H9 (cell line): ENCODE measurements at regions not wholly inside any gene's neighbourhood (a gene's known extent, or its start where the extent isn't known, plus 50 kb on each side); places are given as distances from the start of the nearest gene placed in this dataset.

Source experiments
- DNase-seq: peaks from one replicate; pipeline ENCODE4 v3.0.0-alpha.2; 2017
- H2AFZ ChIP-seq: one replicate; pipeline ENCODE4 v1.6.1; 2013; ENCODE audit warnings: mild to moderate bottlenecking, low read length, control low read depth, moderate library complexity
- H2AK5ac ChIP-seq: 2 replicates; pipeline ENCODE4 v1.6.1; 2013; ENCODE audit warnings: low read length, control low read depth, mixed read lengths; ENCODE audit not compliant: insufficient read length
- H2BK120ac ChIP-seq: one replicate; pipeline ENCODE4 v1.6.1; 2013; ENCODE audit warnings: low read depth, mild to moderate bottlenecking, low read length, control low read depth, inconsistent platforms; ENCODE audit not compliant: poor library complexity, severe bottlenecking
- H2BK12ac ChIP-seq: 2 replicates; pipeline ENCODE4 v1.6.1; 2013; ENCODE audit warnings: low read length, control low read depth, mixed read lengths, low read depth; ENCODE audit not compliant: insufficient read length
- H2BK15ac ChIP-seq: 2 replicates; pipeline ENCODE4 v1.6.1; 2013; ENCODE audit warnings: low read depth, low read length, control low read depth
- H2BK20ac ChIP-seq: one replicate; pipeline ENCODE4 v1.6.1; 2013; ENCODE audit warnings: low read depth, mild to moderate bottlenecking, low read length, control low read depth, inconsistent platforms; ENCODE audit not compliant: poor library complexity, severe bottlenecking
- H2BK5ac ChIP-seq: 2 replicates; pipeline ENCODE4 v1.6.1; 2013; ENCODE audit warnings: low read length, control low read depth, mixed read lengths; ENCODE audit not compliant: insufficient read length
- H3K14ac ChIP-seq: 2 replicates; pipeline ENCODE4 v1.6.1; 2013; ENCODE audit warnings: low read length, control low read depth; ENCODE audit not compliant: insufficient read depth
- H3K18ac ChIP-seq: 2 replicates; pipeline ENCODE4 v1.6.1; 2013; ENCODE audit warnings: low read depth, mild to moderate bottlenecking, mixed read lengths, low read length, control low read depth; ENCODE audit not compliant: insufficient read length
- H3K23ac ChIP-seq: 2 replicates; pipeline ENCODE4 v1.6.1; 2013; ENCODE audit warnings: low read length, control low read depth, mixed read lengths, low read depth; ENCODE audit not compliant: insufficient read length
- H3K23me2 ChIP-seq: 2 replicates; pipeline ENCODE4 v1.6.1; 2013; ENCODE audit warnings: low read depth, mild to moderate bottlenecking, mixed read lengths, low read length, control low read depth; ENCODE audit not compliant: insufficient read length, poor library complexity, severe bottlenecking
- H3K27ac ChIP-seq: 2 replicates; pipeline ENCODE4 v1.5.1; 2013; ENCODE audit warnings: low read length, control low read depth, mixed read lengths, low read depth; ENCODE audit not compliant: insufficient read length
- H3K27me3 ChIP-seq: 2 replicates; pipeline ENCODE4 v1.6.1; 2013; ENCODE audit warnings: low read length, control low read depth, inconsistent platforms; ENCODE audit not compliant: insufficient read depth
- H3K4ac ChIP-seq: 2 replicates; pipeline ENCODE4 v1.6.1; 2013; ENCODE audit warnings: low read depth, mild to moderate bottlenecking, control low read depth, inconsistent platforms, low read length, moderate library complexity
- H3K4me1 ChIP-seq: 2 replicates; pipeline ENCODE4 v1.6.1; 2013; ENCODE audit warnings: low read length, control low read depth, inconsistent platforms; ENCODE audit not compliant: insufficient read depth
- H3K4me2 ChIP-seq: 2 replicates; pipeline ENCODE4 v1.6.1; 2013; ENCODE audit warnings: low read length, control low read depth, mixed read lengths; ENCODE audit not compliant: insufficient read length, insufficient read depth
- H3K56ac ChIP-seq: 2 replicates; pipeline ENCODE4 v1.6.1; 2013; ENCODE audit warnings: low read depth, mild to moderate bottlenecking, mixed read lengths, low read length, control low read depth; ENCODE audit not compliant: insufficient read length
- H3K79me1 ChIP-seq: 2 replicates; pipeline ENCODE4 v1.6.1; 2013; ENCODE audit warnings: low read depth, mild to moderate bottlenecking, moderate library complexity, low read length, control low read depth, inconsistent platforms; ENCODE audit not compliant: insufficient read depth, poor library complexity, severe bottlenecking
- H3K79me2 ChIP-seq: 2 replicates; pipeline ENCODE4 v1.6.1; 2013; ENCODE audit warnings: low read length, control low read depth, inconsistent platforms; ENCODE audit not compliant: insufficient read depth
- H3K9ac ChIP-seq: 2 replicates; pipeline ENCODE4 v1.6.1; 2013; ENCODE audit warnings: low read length, control low read depth, mixed read lengths; ENCODE audit not compliant: insufficient read length; ENCODE audit errors: extremely low read depth
- H3K9me3 ChIP-seq: one replicate; pipeline ENCODE4 v1.6.1; 2013; ENCODE audit warnings: low read depth, low read length, inconsistent platforms; ENCODE audit not compliant: control insufficient read depth
- H3T11ph ChIP-seq: one replicate; pipeline ENCODE4 v1.6.1; 2013; ENCODE audit warnings: mild to moderate bottlenecking, low read length, control low read depth, inconsistent platforms
- H4K20me1 ChIP-seq: one replicate; pipeline ENCODE4 v1.6.1; 2013; ENCODE audit not compliant: control insufficient read depth, insufficient read length, insufficient read depth
- H4K5ac ChIP-seq: 2 replicates; pipeline ENCODE4 v1.6.1; 2013; ENCODE audit warnings: low read depth, mild to moderate bottlenecking, mixed read lengths, low read length, control low read depth; ENCODE audit not compliant: insufficient read length
- H4K8ac ChIP-seq: replicated peaks from 2 replicates; pipeline ENCODE4 v1.6.1; 2013; ENCODE audit warnings: low read length, control low read depth, mixed read lengths, low read depth; ENCODE audit not compliant: insufficient read length
- H4K91ac ChIP-seq: 2 replicates; pipeline ENCODE4 v1.6.1; 2013; ENCODE audit warnings: low read depth, mild to moderate bottlenecking, moderate library complexity, mixed read lengths, low read length, control low read depth; ENCODE audit not compliant: insufficient read length
- H3K27ac Mint-ChIP-seq, 3 experiments: 2 replicates in 2 of 3; 3 replicates in 1 of 3; pipeline ENCODE4 v1.8.0; 2020 to 2021; ENCODE audit warnings: mixed read lengths in 3 of 3, mild to moderate bottlenecking in 1 of 3, moderate library complexity in 1 of 3
- H3K27me3 Mint-ChIP-seq: 2 replicates; pipeline ENCODE4 v1.8.0; 2021; ENCODE audit warnings: low read depth, mild to moderate bottlenecking, moderate library complexity, mixed read lengths
- H3K36me3 Mint-ChIP-seq, 3 experiments: 2 replicates in 2 of 3; 3 replicates in 1 of 3; pipeline ENCODE4 v1.8.0; 2020 to 2021; ENCODE audit warnings: low read depth in 3 of 3, mixed read lengths in 3 of 3; ENCODE audit not compliant: insufficient read depth in 1 of 3
- H3K4me1 Mint-ChIP-seq, 2 experiments: 2 replicates each; pipeline ENCODE4 v1.8.0; 2020; ENCODE audit warnings: mixed read lengths in 2 of 2
- H3K4me3 Mint-ChIP-seq, 2 experiments: 2 replicates in 1 of 2; 3 replicates in 1 of 2; pipeline ENCODE4 v1.8.0; 2020 to 2021; ENCODE audit warnings: mild to moderate bottlenecking in 2 of 2, mixed read lengths in 2 of 2, moderate library complexity in 1 of 2
- H3K9me3 Mint-ChIP-seq, 2 experiments: 2 replicates in 1 of 2; 3 replicates in 1 of 2; pipeline ENCODE4 v1.8.0; 2020; ENCODE audit warnings: mild to moderate bottlenecking in 2 of 2, mixed read lengths in 2 of 2, moderate library complexity in 1 of 2
- CTCF ChIP-seq: fragments of 200-600 bp; sonication (generic); conservative IDR thresholded peaks from 3 replicates; pipeline ENCODE4 v1.8.0; 2021; ENCODE audit warnings: antibody characterized with exemption, mild to moderate bottlenecking
- WGBS: extraction: QIAGEN DNeasy Blood & Tissue Kit; methylation state at CpG from one replicate; pipeline ENCODE4 v1.1.7; 2013; ENCODE audit warnings: missing lambda C conversion rate, low lambda C conversion rate, mixed read lengths; ENCODE audit not compliant: insufficient read length; ENCODE audit errors: extremely low coverage; 5-methylcytosine and 5-hydroxymethylcytosine counted together

GRCh38 chr18:37701967-37702366, 136.4 kb upstream of the CELF4 start:
- H2BK120ac ChIP-seq: no peak overlapping the region
- no peak overlapping the region for H2AK5ac ChIP-seq
- no peaks in the 10 kb centered on the region for H3K4me1 ChIP-seq
- no peak overlapping the region for H2AFZ ChIP-seq
- no peak overlapping the region for H3K9ac ChIP-seq
- H3K4me2 ChIP-seq: no peak overlapping the region
- no peak for TF ChIP-seq CTCF
- H3K14ac ChIP-seq: no peak overlapping the region
- H3K79me2 ChIP-seq: no peaks in the 10 kb centered on the region
- H3K56ac ChIP-seq: no peak overlapping the region
- H3K23me2 ChIP-seq: no peaks in the 10 kb centered on the region
- no peaks in the 10 kb centered on the region for H3K79me1 ChIP-seq
- H3K27me3 Mint-ChIP-seq: peaks cover 13% of the 10 kb centered on the region
- H3K18ac ChIP-seq: no peak overlapping the region
- H3K23ac ChIP-seq: no peak overlapping the region
- no peaks in the 10 kb centered on the region for H3K9me3 Mint-ChIP-seq
- no peak overlapping the region for H2BK12ac ChIP-seq
- no peak overlapping the region for H3T11ph ChIP-seq
- WGBS: no CpG with 5 or more reads among the region's 3 CpGs
- no peaks in the 10 kb centered on the region for H3K36me3 Mint-ChIP-seq
- no peak overlapping the region for H3K27ac Mint-ChIP-seq
- H4K8ac ChIP-seq: no peak overlapping the region
- H3K27ac ChIP-seq: no peak overlapping the region
- H2BK5ac ChIP-seq: no peak overlapping the region
- no peaks in the 10 kb centered on the region; the same call in 1 of the 2 replicates for H3K27me3 ChIP-seq
- peaks cover 11 to 12% of the 10 kb centered on the region in 2 experiments for H3K4me1 Mint-ChIP-seq
- H4K91ac ChIP-seq: no peak overlapping the region
- H3K9me3 ChIP-seq: no peaks in the 10 kb centered on the region
- H2BK20ac ChIP-seq: no peak overlapping the region
- no peak for DNase-seq
- no peak overlapping the region for H3K4me3 Mint-ChIP-seq
- no peak overlapping the region for H3K4ac ChIP-seq
- H2BK15ac ChIP-seq: no peak overlapping the region
- no peak overlapping the region for H4K5ac ChIP-seq
- no peaks in the 10 kb centered on the region for H4K20me1 ChIP-seq
